Stimulated activated CD8-positive, alpha-beta memory T cell treated with anti-CD3 and anti-CD28 coated beads, Interleukin-15, amount 100 ng/mL, for 24 hours (primary cell): ENCODE measurements at regions not wholly inside any gene's neighbourhood (a gene's known extent, or its start where the extent isn't known, plus 50 kb on each side); places are given as distances from the start of the nearest gene placed in this dataset.
"Not testable (repeated sequence)": the region's sequence is repeated elsewhere in the genome, so short reads cannot be mapped to it uniquely, and the experiment has no call there.

Experiments used
- DNase-seq: peaks from one replicate; pipeline ENCODE4 v3.0.0-alpha.2; 2020; ENCODE audit warnings: low read depth

GRCh38 chr10:123318516-123318915 is 164.3 kb downstream of the BUB3 start:
- DNase-seq, result no peak

GRCh38 chr10:123320091-123320490 is 165.9 kb downstream of the BUB3 start:
- DNase-seq, result no peak

- no peak for DNase-seq
Observed at GRCh38 chr10:123323884-123324283, 169.7 kb downstream of the BUB3 start.

GRCh38 chr10:123325663-123326190 is 171.5 kb downstream of the BUB3 start:
- DNase-seq, result no peak

GRCh38 chr10:123326674-123327073 is 172.5 kb downstream of the BUB3 start:
- no peak for DNase-seq

- DNase-seq, result no peak
Observed at GRCh38 chr10:123327450-123327849, 173.2 kb downstream of the BUB3 start.

- DNase-seq, result no peak
Observed at GRCh38 chr10:123327896-123328295, 173.7 kb downstream of the BUB3 start.

DNA sequence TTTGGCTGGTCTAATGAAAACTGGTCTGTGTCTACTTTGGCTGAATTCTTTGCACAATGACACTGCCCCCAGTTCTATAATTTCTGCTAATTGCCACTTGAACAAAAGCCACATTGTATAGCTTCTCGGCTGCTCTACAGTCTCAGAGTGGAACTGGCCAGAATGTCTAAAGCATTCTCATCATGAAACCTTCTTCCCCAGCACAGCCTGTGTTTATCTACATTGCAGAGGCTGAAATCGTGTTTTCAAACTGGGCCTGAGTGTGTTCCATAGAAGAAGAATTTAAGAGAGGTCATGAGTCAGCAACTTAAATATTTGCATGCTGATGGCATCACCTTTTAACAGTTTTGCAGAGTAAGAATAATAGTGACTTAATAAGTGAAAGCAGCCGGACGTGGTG is 177.2 kb downstream of the BUB3 start:
- no peak for DNase-seq

DNA sequence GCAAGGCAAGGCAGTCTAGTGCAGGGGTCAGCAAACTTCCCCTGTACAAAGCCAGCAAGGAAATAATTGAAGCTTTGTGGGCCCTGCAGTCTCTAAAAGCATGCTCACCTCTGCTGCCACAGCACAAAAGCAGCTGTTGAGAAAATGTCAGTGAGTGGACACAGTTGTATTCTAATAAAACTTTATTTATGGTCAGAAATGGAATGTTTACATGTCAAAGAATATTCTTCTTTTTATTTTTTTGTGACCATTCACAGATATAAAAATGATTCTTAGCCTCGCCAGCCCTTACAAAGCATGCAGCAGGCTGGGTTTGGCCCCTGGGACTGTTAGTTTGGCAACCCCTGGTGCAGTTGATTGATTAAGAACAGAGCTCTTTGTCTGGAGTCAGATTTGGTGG is 192.4 kb downstream of the BUB3 start:
- DNase-seq, result no peak

DNA sequence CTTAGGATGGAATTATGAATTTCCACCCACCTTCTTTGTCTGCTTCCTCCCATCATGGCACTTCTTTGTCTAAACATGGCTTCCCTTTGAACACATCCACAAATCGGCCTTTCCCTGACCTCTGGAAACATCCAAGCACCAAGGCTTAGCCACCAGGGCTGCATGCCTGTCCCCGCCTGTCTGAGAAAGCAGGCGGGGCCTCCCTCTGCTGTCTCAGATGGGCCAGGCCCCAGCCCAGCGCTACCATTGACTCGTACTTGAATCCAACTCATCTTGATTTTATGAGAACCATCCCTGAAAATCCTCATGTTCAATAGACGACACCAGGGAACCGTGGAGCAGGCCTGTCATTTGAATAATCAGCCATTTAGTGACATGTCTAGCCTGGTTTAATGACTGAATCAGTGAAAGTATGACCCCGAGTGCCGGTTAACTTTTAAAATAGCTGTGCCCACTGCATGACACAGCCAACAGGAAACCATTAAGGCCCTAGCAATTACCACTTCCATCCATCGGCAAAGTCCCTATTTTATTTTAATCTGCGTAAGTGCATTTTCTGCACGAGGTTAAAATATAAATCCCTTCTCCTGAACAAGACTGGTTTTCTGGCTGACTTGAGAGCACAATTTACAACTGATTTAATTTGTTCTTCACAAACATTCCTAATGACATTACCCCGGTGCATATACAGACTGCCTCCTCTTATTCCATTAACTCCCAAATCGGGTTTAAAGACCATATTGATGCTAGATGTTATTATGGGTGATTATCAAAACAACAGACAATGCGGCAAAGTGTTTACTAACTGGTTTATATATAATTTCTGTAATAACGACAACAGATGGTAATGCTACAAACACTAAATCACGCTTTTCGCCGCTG is 194.7 kb downstream of the BUB3 start:
- no peak for DNase-seq

DNA sequence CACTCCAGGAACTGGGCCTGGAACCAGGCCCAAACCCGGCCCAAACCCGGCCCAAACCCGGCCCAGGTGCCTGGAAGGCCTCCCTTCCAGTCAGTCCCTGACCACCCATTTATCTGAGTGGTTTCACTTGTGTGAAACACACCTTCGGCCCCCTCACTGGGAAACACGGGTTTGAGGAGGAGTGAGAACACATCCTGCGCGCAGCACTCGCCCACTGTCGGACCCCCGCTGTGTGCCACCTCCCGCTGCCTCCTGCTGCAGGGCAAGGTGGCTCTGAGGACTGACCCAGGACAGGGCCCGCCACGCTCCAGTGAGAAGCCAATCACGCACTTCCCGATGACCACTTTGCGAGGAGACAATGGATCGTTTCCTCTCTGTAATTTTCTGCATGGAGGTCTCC is 197.5 kb downstream of the BUB3 start:
- DNase-seq, result no peak

DNA sequence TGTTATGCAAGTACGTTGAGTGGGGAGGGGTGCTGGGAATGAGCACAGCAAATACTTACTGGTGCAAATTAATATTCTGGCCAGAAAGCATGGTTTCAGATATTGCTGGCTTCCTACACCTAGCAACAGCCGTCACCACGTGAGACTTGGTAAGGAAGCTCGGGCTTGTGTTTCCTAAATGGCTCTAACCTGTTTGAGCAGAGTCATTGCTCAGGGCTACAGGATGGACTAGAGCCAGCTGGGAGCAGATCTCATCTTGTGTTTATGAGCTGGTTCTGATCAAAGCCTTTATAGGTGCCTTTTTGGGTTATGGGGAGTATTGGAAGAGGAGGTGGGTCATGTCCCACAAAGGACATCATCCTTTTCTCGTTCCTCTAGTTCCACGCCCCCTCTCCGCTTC is 200.3 kb downstream of the BUB3 start:
- no peak for DNase-seq

DNA sequence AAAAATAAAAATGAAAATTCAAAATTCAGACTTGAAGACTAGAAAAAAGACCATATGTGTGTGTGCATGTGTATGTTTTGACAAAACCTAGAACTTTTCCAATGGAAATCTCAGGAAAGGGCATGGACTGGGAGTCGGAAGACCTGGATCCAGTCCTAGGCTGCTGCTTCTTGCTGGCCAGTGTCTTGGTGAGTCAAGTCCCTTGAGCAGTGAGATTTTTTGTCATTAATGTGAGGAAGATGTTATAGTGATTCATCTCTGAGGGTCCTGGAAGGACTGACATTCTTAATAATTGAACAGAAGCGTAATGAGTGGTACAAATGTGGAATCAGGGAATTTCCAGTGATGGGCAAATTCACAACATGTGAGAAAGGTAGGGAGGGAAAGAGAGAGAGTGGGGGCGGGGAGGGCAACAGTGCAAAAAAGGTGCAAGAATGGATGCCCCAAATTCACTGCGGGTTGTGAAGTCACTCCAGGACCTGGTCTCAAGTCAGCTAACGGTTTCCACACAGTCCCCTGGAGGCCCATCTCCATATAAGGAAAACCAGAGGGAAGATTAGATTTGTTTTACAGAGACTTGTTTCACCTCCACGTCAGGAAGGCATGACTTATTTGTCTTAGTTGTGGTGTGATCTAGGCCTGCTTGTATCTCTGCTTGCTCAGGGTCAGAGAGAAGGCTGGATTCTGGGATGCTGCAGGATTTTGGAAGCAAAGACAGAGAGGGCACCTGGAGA is 201.7 kb downstream of the BUB3 start:
- no peak for DNase-seq

DNA sequence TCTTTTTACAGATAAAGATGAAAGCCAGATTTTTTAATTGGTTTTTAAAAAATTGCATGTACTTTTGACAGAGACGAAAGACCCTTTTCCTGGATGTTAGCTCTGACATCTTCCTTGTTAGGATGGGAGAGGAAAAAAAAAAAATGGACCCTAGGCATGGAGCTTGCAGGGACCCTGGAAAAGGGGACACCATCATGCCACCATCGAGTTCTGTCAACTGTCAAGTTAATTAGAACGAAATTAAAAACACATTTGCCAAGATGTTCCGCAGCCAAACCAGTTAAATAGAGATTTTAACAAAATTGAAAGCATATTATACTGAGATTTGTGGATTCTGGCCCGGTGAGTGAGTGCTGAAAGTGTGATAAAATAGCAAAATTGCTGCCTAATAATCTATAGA is 202.6 kb downstream of the BUB3 start:
- no peak for DNase-seq

DNA sequence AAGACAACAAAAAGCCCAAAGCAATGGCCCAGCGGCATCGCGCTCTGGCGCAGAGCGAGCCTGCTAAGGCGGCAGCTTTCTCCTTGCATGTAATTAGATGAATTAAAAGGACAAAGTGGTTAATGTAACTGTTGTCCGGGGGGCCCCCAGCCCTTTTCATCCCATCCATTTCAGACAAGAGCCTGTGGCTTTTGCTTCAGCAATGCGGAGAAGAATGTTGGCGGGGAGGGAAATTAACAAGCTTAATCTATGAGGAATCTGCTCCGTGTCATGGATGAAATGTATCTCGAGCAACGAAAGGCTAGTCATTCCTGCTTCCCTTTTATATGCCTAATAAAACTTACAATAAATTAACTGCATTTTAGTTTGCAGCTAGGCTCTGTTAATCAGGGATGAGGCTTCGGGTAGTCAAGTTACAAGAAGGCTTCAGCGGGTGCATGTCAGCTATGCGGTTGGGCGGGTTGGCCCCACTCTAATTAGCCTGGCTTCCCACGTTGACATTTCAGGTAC is 203.3 kb downstream of the BUB3 start:
- no peak for DNase-seq

GRCh38 chr10:123359539-123359938 is 205.3 kb downstream of the BUB3 start:
- no peak for DNase-seq

DNA sequence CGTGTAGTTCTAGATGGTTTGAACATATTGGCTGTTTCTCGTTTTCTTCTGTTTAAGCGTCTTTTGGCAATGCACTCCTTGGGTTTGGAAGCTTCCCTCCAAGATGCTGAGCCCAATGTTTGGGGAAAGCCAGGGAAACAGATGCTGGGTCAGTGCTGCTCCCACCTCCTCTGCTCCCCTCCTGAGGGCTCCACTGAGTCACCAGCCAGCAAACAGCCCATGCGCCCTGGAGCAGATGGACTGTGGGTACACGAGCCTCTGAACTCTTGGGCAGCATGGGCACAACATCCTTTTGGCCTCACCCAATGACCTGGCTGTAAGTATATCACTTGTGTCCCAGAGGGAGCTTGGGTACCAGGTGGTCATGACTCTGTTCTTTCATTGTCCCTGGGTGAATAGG is 207.6 kb downstream of the BUB3 start:
- no peak for DNase-seq

DNA sequence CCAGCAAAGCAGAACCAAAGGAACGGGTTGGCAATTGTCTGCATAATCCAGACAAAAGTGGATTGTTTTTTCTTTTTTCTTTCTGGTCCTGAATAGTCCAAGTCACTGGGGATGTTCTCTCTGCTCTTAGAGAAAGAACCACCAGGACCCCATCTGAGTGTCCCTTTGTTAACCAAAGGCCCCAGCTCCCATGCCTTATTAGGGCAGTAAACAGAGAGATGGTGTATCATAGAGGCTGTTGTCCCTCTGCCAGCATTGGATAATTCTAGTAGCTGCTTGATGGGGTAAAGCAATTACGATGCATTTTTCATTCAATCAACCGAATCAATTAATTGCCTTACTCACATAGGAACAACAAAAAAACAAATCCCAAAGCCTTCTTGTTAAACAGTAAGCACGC is 213.0 kb downstream of the BUB3 start:
- DNase-seq, result no peak

DNA sequence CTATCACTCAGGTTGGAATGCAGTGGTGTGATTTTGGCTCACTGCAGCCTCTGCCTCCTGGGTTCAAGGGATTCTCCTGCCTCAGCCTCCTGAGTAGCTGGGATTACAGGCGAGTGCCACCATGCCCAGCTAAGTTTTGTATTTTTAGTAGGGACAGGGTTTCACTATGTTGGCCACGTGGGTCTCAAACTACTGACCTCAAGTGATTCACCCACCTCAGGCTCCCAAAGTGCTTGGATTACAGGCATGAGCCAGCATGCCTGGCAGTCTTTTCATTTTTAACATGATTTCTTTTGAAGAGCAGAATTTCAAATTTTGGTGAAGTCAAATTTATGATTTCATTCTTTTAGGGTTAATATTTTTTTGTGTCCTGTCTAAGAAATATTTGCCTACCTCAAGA is 217.4 kb downstream of the BUB3 start:
- not testable (repeated sequence) for DNase-seq

DNA sequence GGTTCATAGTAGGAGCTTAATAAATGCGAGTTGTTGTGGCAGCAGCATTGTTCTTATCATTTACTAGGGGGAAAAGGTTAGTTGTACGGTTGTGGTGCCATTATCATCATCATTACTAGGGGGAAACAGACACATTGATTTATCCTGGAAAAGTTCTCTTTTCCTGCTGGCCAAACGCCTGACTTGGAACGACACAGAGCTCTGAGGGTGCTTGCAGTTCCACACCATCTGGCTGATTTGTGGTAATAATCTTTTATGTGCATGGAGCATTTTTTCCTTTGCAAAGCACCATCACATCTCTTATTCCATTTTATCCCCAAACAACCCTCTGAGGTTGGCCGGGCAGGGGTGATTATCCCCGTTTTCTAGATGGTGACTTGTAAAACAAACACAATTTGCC is 219.4 kb downstream of the BUB3 start:
- no peak for DNase-seq

GRCh38 chr10:123375097-123375496 is 220.9 kb downstream of the BUB3 start:
- no peak for DNase-seq

DNA sequence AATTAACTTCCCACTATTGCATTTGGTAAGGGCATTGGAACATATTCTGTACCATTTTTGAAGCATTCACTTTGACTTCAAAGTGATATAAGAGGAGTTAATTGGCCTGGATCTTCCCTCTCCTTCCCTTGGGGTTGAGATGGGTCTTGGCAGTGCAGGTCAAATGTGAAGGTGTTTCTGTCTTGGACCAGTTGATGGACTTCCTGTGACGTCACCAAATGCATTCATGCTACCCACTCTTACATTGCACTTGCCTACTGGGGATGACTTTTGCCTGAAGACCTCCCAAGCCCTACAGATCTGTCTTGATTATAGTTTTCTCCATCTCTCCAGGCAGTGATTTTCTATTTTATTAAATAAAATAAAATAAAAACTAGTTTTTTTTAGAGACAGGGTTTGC is 221.5 kb downstream of the BUB3 start:
- DNase-seq, result no peak

DNA sequence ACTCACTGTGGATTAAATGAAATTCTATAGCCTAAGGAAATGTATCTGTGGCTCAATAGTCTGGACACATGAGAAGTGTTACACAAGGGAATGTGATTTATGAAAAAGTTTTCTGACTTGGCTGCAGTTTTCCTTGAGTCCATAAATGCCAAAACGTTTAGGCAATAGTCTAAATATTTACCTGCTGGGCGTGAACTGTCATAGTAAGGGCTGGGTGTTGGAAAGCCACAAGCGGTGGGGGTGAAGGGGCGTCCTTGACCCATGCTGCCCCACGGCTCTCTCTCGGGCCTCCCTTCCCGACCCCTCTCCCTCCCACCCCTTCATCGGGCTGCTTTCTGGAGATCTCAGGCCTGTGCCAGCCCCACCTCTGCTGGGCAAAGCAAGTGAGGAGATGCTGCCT is 223.7 kb downstream of the BUB3 start:
- DNase-seq, result no peak
